B cell (primary cell): ENCODE measurements at regions not wholly inside any gene's neighbourhood (a gene's known extent, or its start where the extent isn't known, plus 50 kb on each side); places are given as distances from the start of the nearest gene placed in this dataset.

ENCODE experiments used
- ATAC-seq: fragments of 200-7000 bp; cut with Tn5 transposase; one replicate; pipeline ENCODE4 v1.10.0; 2021; ENCODE audit warnings: low read depth, mild to moderate bottlenecking, moderate number of reproducible peaks, moderate library complexity
- CTCF ChIA-PET: fragments of 350-600 bp; sonication (Branson Sonifier 250); formaldehyde crosslinking; loops from one replicate; lab custom pipeline; 2021; ENCODE audit warnings: antibody characterized with exemption, inconsistent platforms; lab: Charles Lee
- POLR2A ChIA-PET: fragments of 350-600 bp; sonication (Branson Sonifier 250); formaldehyde crosslinking; loops from one replicate; lab custom pipeline; 2021; ENCODE audit warnings: antibody characterized with exemption; lab: Charles Lee
- DNase-seq: peaks from one replicate; pipeline ENCODE4 v3.0.0; 2013
- H2AFZ ChIP-seq: 2 replicates; pipeline ENCODE4 v1.6.1; 2012; ENCODE audit warnings: mild to moderate bottlenecking, low read depth, low read length; ENCODE audit not compliant: insufficient read depth, poor library complexity, severe bottlenecking
- H3K27ac ChIP-seq, 2 donors: 1 replicate in 1 of 2; 2 replicates in 1 of 2; pipeline ENCODE4 v1.5.1; 2012 to 2013; ENCODE audit warnings: low read length in 2 of 2, mild to moderate bottlenecking in 2 of 2, moderate library complexity in 1 of 2
- H3K27me3 ChIP-seq, 4 experiments: fragments of 200-600 bp in 1 of 4; sonication (generic) in 1 of 4; replicated peaks in 1 of 4; 1 replicate in 2 of 4; 2 replicates in 2 of 4; pipeline versions ENCODE4 v1.6.1 to v1.7.0; 2013 to 2016; ENCODE audit warnings: low read length in 3 of 4, mild to moderate bottlenecking in 2 of 4, mixed read lengths in 1 of 4, moderate library complexity in 1 of 4; ENCODE audit not compliant: insufficient read depth in 4 of 4, control insufficient read depth in 3 of 4; ENCODE audit errors: control extremely low read depth in 1 of 4
- H3K36me3 ChIP-seq, 2 experiments: replicated peaks in 1 of 2; 1 replicate in 1 of 2; 2 replicates in 1 of 2; pipeline versions ENCODE4 v1.6.1 to v1.7.1; 2013; ENCODE audit warnings: low read length in 1 of 2; ENCODE audit not compliant: insufficient read depth in 2 of 2, control insufficient read depth in 1 of 2; ENCODE audit errors: control extremely low read depth in 1 of 2, extremely low read depth in 1 of 2
- H3K4me1 ChIP-seq, 2 donors: fragments of 200-600 bp in 1 of 2; sonication (generic) in 1 of 2; 1 replicate in 1 of 2; 2 replicates in 1 of 2; pipeline versions ENCODE4 v1.5.1 to v1.6.1; 2013 to 2017; ENCODE audit warnings: low read length in 2 of 2; ENCODE audit not compliant: control insufficient read depth in 2 of 2, insufficient read depth in 2 of 2
- H3K4me2 ChIP-seq: replicated peaks from 2 replicates; pipeline ENCODE3; 2012; ENCODE audit warnings: mild to moderate bottlenecking, low read depth, low read length; ENCODE audit not compliant: poor library complexity, severe bottlenecking
- H3K4me3 ChIP-seq, 5 experiments: fragments of 200-600 bp in 1 of 5; sonication (generic) in 1 of 5; 1 replicate in 3 of 5; 2 replicates in 2 of 5; pipeline versions ENCODE4 v1.5.1 to v1.7.0; 2011 to 2016; ENCODE audit warnings: low read length in 4 of 5, mild to moderate bottlenecking in 4 of 5, low read depth in 2 of 5, control low read depth in 1 of 5, moderate library complexity in 1 of 5; ENCODE audit not compliant: insufficient read depth in 1 of 5; ENCODE audit errors: control extremely low read depth in 1 of 5, extremely low read depth in 1 of 5
- H3K79me2 ChIP-seq: fragments of 200-600 bp; sonication (generic); one replicate; pipeline ENCODE4 v1.6.0; 2016; ENCODE audit warnings: low read length; ENCODE audit not compliant: control insufficient read depth, insufficient read depth
- H3K9ac ChIP-seq: fragments of 200-600 bp; sonication (generic); 2 replicates; pipeline ENCODE4 v1.6.1; 2017; ENCODE audit warnings: mild to moderate bottlenecking, low read length, moderate library complexity
- H3K9me3 ChIP-seq, 3 donors: one replicate each; pipeline versions ENCODE4 v1.6.1 to v1.7.1; 2013; ENCODE audit warnings: low read length in 2 of 3; ENCODE audit not compliant: control insufficient read depth in 2 of 3, insufficient read depth in 1 of 3; ENCODE audit errors: control extremely low read depth in 1 of 3
- H4K20me1 ChIP-seq: 2 replicates; pipeline ENCODE4 v1.6.0; 2012; ENCODE audit warnings: mild to moderate bottlenecking, low read length; ENCODE audit not compliant: insufficient read depth, control insufficient read depth, poor library complexity, severe bottlenecking
- H3K27ac Mint-ChIP-seq: one replicate; pipeline ENCODE4 v1.8.0; 2021; ENCODE audit warnings: mixed read lengths
- H3K27me3 Mint-ChIP-seq: one replicate; pipeline ENCODE4 v1.8.0; 2021; ENCODE audit warnings: mixed read lengths
- H3K4me1 Mint-ChIP-seq: one replicate; pipeline ENCODE4 v1.8.0; 2021; ENCODE audit warnings: mixed read lengths
- H3K4me3 Mint-ChIP-seq: one replicate; pipeline ENCODE4 v1.8.0; 2021; ENCODE audit warnings: mixed read lengths
- H3K9me3 Mint-ChIP-seq: one replicate; pipeline ENCODE4 v1.8.0; 2022; ENCODE audit warnings: mixed read lengths; ENCODE audit not compliant: insufficient read depth
- CTCF ChIP-seq: fragments of 200-600 bp; IDR thresholded peaks from one replicate; pipeline ENCODE4 v1.8.0; 2022; ENCODE audit warnings: antibody characterized with exemption, mild to moderate bottlenecking
- EZH2 ChIP-seq: IDR thresholded peaks from 2 replicates; pipeline ENCODE4 v1.6.1; 2012; ENCODE audit warnings: borderline replicate concordance, low read depth, mild to moderate bottlenecking, moderate library complexity, low read length; ENCODE audit not compliant: insufficient read depth, poor library complexity, severe bottlenecking
- WGBS: methylation state at CpG from one replicate; pipeline ENCODE4 v1.1.5; 2013; ENCODE audit warnings: missing lambda C conversion rate; ENCODE audit not compliant: insufficient coverage; 5-methylcytosine and 5-hydroxymethylcytosine counted together
- intact Hi-C: fragments of 100-400 bp; cut with micrococcal nuclease; formaldehyde crosslinking; loops from one replicate; pipeline ENCODE4 v1.10.0; 2022

- Mint-ChIP-seq H3K9me3 (peaks cover 3% of the 10 kb centered on the region), H3K4me1 (no peaks in the 10 kb centered on the region), H3K27ac (no peak overlapping the region), H3K27me3 (no peaks in the 10 kb centered on the region), H3K4me3 (no peak overlapping the region)
- Histone ChIP-seq H2AFZ (no peak overlapping the region), H3K9me3 (no peaks in the 10 kb centered on the region), H3K36me3 (no peaks in the 10 kb centered on the region), H4K20me1 (no peaks in the 10 kb centered on the region), H3K4me3 (no peak overlapping the region), H3K9ac (no peak overlapping the region), H3K27me3 (no peaks in the 10 kb centered on the region), H3K4me2 (no peak overlapping the region), H3K79me2 (no peaks in the 10 kb centered on the region), H3K4me1 (no peaks in the 10 kb centered on the region), H3K27ac (no peak overlapping the region)
- ChIA-PET POLR2A (no interaction called here), CTCF (no interaction called here)
- no peak for DNase-seq
- WGBS, result no CpG with 5 or more reads among the region's 2 CpGs
- TF ChIP-seq EZH2 (no peak), CTCF (no peak)
- intact Hi-C loops, result no loop called here
- ATAC-seq, result no peak
These were observed 240.0 kb upstream of the GBE1 start for GRCh38 chr3:82001276-82001923.

DNA sequence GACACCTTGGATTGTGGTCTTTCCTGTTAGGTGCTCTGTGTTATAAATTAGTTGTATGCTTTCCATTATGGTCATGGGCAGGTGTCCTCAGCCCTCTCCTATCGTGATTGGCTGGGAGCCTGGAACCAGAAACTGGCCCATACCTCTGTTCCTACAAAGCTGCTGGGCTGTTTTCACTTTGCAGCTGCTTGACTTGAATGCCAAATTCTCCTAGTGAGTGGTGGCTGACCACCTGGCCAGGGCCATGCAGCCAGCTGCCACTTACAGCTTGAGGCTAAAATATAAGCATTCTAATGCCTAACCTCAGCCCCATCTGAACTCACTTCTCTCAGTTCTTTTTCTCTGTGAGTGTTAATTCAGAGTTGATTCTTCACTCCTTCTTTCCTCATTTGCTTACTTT lies 239.3 kb upstream of the GBE1 start:
- no peak overlapping the region for H3K27ac Mint-ChIP-seq
- no peaks in the 10 kb centered on the region for H3K4me1 ChIP-seq
- H2AFZ ChIP-seq, result no peak overlapping the region
- ChIA-PET POLR2A (no interaction called here), CTCF (no interaction called here)
- H3K4me3 Mint-ChIP-seq, result no peak overlapping the region
- H3K9me3 ChIP-seq, result no peaks in the 10 kb centered on the region
- H4K20me1 ChIP-seq, result no peaks in the 10 kb centered on the region
- no peaks in the 10 kb centered on the region for H3K79me2 ChIP-seq
- no peaks in the 10 kb centered on the region for H3K27me3 Mint-ChIP-seq
- H3K9me3 Mint-ChIP-seq, result peaks cover 4% of the 10 kb centered on the region
- H3K27me3 ChIP-seq, result no peaks in the 10 kb centered on the region
- no peak overlapping the region for H3K27ac ChIP-seq
- H3K36me3 ChIP-seq, result no peaks in the 10 kb centered on the region
- no peak overlapping the region for H3K4me2 ChIP-seq
- DNase-seq (no peak), ATAC-seq (no peak)
- WGBS, result 90% methylated on average over 1 of the region's 1 CpG
- TF ChIP-seq EZH2 (no peak), CTCF (no peak)
- intact Hi-C loops, result no loop called here
- H3K9ac ChIP-seq, result no peak overlapping the region
- no peak overlapping the region for H3K4me3 ChIP-seq
- no peaks in the 10 kb centered on the region for H3K4me1 Mint-ChIP-seq
